ENCODE measurements at regions not wholly inside any gene's neighbourhood (a gene's known extent, or its start where the extent isn't known, plus 50 kb on each side); places are given as distances from the start of the nearest gene placed in this dataset.

DNA sequence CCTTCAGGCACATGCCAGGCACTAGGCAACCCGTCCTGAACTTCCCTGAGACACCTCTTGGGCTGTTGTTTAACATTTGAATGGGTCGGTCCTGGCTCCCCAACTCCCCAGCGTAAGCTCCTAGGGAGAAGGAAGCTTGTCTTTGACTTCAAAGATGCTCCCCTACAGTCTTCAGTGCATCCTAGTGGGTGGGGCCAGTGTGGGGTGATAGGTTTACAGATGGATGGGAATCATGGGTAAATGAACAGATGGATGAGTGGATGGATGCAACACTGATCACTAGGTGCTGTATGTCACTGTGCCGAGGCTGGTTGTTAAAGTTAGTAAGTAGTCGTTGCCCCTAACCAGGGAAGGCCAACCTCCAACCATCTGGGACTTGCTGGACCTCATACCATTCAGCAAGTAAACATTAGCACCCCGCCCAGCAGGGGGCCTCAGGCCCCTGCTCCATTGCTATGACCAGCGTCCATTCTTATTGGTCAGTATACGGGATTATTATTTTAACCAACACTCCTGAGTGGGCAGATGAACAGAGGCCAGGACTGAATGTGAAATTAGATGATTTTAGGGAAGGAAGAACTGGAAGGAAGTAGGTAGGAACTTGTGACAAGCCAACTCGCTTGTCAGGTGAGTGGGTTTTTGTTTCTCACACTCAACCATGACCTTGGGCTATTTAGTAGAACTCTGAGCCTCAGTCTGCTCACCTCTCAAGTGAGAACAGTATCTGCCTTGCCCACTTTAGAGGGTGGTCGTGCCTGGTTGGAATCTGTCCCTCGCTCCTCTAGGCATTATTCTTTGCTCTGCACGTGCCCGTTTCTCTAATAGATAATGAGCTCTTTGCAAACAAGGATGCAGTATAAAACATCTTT, 82.9 kb upstream of the FOXP4 start:
- POLR2A ChIA-PET, result no interaction called here
- H3K4me3 ChIP-seq (ENCODE audit: low read depth in 2 of 2, low read length in 2 of 2), result no peak overlapping the region
- no peaks in the 10 kb centered on the region for H3K9me3 ChIP-seq (ENCODE audit: control insufficient read depth, insufficient read depth, low read depth, low read length)
- BruUV-seq (replicated peaks), result no TSS peak
- peaks cover 4% of the 10 kb centered on the region; the same call in 1 of the 2 replicates for H3K27me3 ChIP-seq (ENCODE audit: control insufficient read depth, insufficient read depth, low read length)
- DNase-seq (ENCODE audit: low read depth, low spot score), result peak; percentile 12
- H3K27ac ChIP-seq (ENCODE audit: low read length), result no peak overlapping the region
- intact Hi-C loops (cut with micrococcal nuclease; ENCODE audit: unreplicated experiment), result no loop called here
- H3K4me1 ChIP-seq (ENCODE audit: control insufficient read depth, insufficient read depth, low read length), result no peaks in the 10 kb centered on the region
- no peaks in the 10 kb centered on the region for H3K36me3 ChIP-seq (ENCODE audit: control insufficient read depth, insufficient read depth, low read length)
- in situ Hi-C loops (cut with HindIII; ENCODE audit: low pct_unique_long_range_greater_than_20kb, low sequenced_read_pairs), result no loop called here
- peak; percentile 67 for ATAC-seq
- CTCF ChIA-PET, result no interaction called here
- no peak for TF ChIP-seq TCF7L2 (IDR thresholded peaks at IDR 0.05; ENCODE audit: low read depth, low read length)

DNA sequence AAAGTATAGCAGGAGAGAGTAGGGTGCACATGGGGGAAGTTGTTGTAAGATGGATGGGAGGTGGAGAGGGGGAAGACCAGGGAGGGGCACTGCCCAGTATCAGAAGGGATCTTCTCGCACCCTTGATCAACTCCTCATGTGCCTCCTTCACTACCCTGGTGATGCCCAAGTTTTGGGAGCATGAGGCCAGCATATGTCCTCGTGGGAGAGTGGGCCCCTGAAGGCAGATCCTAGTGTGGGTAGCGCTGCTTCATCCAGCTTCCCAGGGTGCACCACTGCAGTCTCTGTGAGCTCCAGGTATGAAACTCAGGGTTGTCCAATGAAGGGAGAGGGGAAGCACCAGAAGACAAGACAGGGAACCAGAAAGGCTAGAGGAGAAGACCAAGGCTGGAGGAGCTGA, 82.2 kb upstream of the FOXP4 start:
- H3K4me3 ChIP-seq (ENCODE audit: low read depth in 2 of 2, low read length in 2 of 2), result no peak overlapping the region
- H3K27ac ChIP-seq (ENCODE audit: low read length), result no peak overlapping the region
- no TSS peak for BruUV-seq (replicated peaks)
- intact Hi-C loops (cut with micrococcal nuclease; ENCODE audit: unreplicated experiment), result no loop called here
- DNase-seq (ENCODE audit: low read depth, low spot score), result no peak
- POLR2A ChIA-PET, result no interaction called here
- in situ Hi-C loops (cut with HindIII; ENCODE audit: low pct_unique_long_range_greater_than_20kb, low sequenced_read_pairs), result no loop called here
- H3K36me3 ChIP-seq (ENCODE audit: control insufficient read depth, insufficient read depth, low read length), result no peaks in the 10 kb centered on the region
- ATAC-seq, result no peak
- H3K27me3 ChIP-seq (ENCODE audit: control insufficient read depth, insufficient read depth, low read length), result peaks cover 4% of the 10 kb centered on the region; the same call in 1 of the 2 replicates
- TF ChIP-seq, protein P1, sequence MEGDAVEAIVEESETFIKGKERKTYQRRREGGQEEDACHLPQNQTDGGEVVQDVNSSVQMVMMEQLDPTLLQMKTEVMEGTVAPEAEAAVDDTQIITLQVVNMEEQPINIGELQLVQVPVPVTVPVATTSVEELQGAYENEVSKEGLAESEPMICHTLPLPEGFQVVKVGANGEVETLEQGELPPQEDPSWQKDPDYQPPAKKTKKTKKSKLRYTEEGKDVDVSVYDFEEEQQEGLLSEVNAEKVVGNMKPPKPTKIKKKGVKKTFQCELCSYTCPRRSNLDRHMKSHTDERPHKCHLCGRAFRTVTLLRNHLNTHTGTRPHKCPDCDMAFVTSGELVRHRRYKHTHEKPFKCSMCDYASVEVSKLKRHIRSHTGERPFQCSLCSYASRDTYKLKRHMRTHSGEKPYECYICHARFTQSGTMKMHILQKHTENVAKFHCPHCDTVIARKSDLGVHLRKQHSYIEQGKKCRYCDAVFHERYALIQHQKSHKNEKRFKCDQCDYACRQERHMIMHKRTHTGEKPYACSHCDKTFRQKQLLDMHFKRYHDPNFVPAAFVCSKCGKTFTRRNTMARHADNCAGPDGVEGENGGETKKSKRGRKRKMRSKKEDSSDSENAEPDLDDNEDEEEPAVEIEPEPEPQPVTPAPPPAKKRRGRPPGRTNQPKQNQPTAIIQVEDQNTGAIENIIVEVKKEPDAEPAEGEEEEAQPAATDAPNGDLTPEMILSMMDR (IDR thresholded peaks at IDR 0.05), result no peak
- TF ChIP-seq, protein P2, sequence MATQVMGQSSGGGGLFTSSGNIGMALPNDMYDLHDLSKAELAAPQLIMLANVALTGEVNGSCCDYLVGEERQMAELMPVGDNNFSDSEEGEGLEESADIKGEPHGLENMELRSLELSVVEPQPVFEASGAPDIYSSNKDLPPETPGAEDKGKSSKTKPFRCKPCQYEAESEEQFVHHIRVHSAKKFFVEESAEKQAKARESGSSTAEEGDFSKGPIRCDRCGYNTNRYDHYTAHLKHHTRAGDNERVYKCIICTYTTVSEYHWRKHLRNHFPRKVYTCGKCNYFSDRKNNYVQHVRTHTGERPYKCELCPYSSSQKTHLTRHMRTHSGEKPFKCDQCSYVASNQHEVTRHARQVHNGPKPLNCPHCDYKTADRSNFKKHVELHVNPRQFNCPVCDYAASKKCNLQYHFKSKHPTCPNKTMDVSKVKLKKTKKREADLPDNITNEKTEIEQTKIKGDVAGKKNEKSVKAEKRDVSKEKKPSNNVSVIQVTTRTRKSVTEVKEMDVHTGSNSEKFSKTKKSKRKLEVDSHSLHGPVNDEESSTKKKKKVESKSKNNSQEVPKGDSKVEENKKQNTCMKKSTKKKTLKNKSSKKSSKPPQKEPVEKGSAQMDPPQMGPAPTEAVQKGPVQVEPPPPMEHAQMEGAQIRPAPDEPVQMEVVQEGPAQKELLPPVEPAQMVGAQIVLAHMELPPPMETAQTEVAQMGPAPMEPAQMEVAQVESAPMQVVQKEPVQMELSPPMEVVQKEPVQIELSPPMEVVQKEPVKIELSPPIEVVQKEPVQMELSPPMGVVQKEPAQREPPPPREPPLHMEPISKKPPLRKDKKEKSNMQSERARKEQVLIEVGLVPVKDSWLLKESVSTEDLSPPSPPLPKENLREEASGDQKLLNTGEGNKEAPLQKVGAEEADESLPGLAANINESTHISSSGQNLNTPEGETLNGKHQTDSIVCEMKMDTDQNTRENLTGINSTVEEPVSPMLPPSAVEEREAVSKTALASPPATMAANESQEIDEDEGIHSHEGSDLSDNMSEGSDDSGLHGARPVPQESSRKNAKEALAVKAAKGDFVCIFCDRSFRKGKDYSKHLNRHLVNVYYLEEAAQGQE (IDR thresholded peaks at IDR 0.05; ENCODE audit: insufficient read depth in 1 of 2, low read depth in 2 of 2, low read length in 1 of 2), result no peak
- H3K4me1 ChIP-seq (ENCODE audit: control insufficient read depth, insufficient read depth, low read length), result no peaks in the 10 kb centered on the region
- CTCF ChIA-PET, result no interaction called here
- H3K9me3 ChIP-seq (ENCODE audit: control insufficient read depth, insufficient read depth, low read depth, low read length), result no peaks in the 10 kb centered on the region

DNA sequence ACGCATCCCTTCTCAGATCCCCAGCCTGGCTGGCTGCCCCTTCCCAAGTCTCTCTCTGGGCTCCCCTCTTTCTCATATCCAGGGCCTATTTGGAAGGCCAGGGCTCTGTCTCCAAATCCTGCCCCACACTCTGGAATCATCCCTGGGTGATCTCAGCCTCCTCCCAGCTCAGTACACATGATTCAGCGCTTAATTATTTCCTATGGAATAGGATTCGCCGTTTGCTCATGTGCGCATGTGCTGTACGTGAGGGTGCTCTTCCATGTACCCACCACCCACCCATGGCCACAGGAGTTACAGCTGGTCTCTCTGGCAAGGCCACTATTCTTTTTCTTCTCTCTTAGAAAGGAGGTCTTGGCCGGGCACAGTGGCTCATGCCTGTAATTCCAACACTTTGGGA, 81.7 kb upstream of the FOXP4 start:
- intact Hi-C loops (cut with micrococcal nuclease; ENCODE audit: unreplicated experiment), result no loop called here
- POLR2A ChIA-PET, result no interaction called here
- Histone ChIP-seq H3K4me3 (ENCODE audit: low read depth in 2 of 2, low read length in 2 of 2) (no peak overlapping the region), H3K27me3 (ENCODE audit: control insufficient read depth, insufficient read depth, low read length) (peaks cover 4% of the 10 kb centered on the region; the same call in 1 of the 2 replicates), H3K4me1 (ENCODE audit: control insufficient read depth, insufficient read depth, low read length) (no peaks in the 10 kb centered on the region), H3K9me3 (ENCODE audit: control insufficient read depth, insufficient read depth, low read depth, low read length) (no peaks in the 10 kb centered on the region), H3K27ac (ENCODE audit: low read length) (no peak overlapping the region), H3K36me3 (ENCODE audit: control insufficient read depth, insufficient read depth, low read length) (no peaks in the 10 kb centered on the region)
- no TSS peak for BruUV-seq (replicated peaks)
- TF ChIP-seq, protein P2 (IDR thresholded peaks at IDR 0.05; ENCODE audit: insufficient read depth in 1 of 2, low read depth in 2 of 2, low read length in 1 of 2), result no peak
- TF ChIP-seq, protein P1 (IDR thresholded peaks at IDR 0.05), result no peak
- TF ChIP-seq POLR2AphosphoS5 (IDR thresholded peaks at IDR 0.05; ENCODE audit: low read depth, low read length), result no peak
- TF ChIP-seq SIN3A (IDR thresholded peaks at IDR 0.05; ENCODE audit: borderline replicate concordance, insufficient read depth, low read depth, low read length), result no peak
- TF ChIP-seq TCF7L2 (IDR thresholded peaks at IDR 0.05; ENCODE audit: low read depth, low read length), result no peak
- ATAC-seq (no peak), DNase-seq (ENCODE audit: low read depth, low spot score) (no peak)
- in situ Hi-C loops (cut with HindIII; ENCODE audit: low pct_unique_long_range_greater_than_20kb, low sequenced_read_pairs), result no loop called here
- CTCF ChIA-PET, result no interaction called here

Data from Panc1 (cell line).